ENCODE measurements at regions not wholly inside any gene's neighbourhood (a gene's known extent, or its start where the extent isn't known, plus 50 kb on each side); places are given as distances from the start of the nearest gene placed in this dataset.

- Histone ChIP-seq H3K27me3 (ENCODE audit: control insufficient read depth in 1 of 2, insufficient read depth in 1 of 2, low read length in 2 of 2) (no peaks in the 10 kb centered on the region), H3K4me2 (ENCODE audit: low read length, poor library complexity, severe bottlenecking) (no peak overlapping the region), H2AFZ (ENCODE audit: low read depth, low read length) (no peak overlapping the region), H2BK5ac (ENCODE audit: low read depth, low read length, poor library complexity, severe bottlenecking) (no peak overlapping the region), H2BK15ac (ENCODE audit: low read depth, poor library complexity, severe bottlenecking) (no peak overlapping the region), H2BK120ac (ENCODE audit: low read depth, low read length) (no peak overlapping the region), H3K23ac (ENCODE audit: low read length in 2 of 2) (no peak overlapping the region), H3K18ac (ENCODE audit: low read depth in 1 of 2, low read length in 2 of 2) (no peak overlapping the region), H3K4me1 (ENCODE audit: control insufficient read depth, insufficient read depth, low read depth, low read length) (no peaks in the 10 kb centered on the region), H2BK12ac (ENCODE audit: low read length in 2 of 2) (no peak overlapping the region), H4K8ac (ENCODE audit: low read length) (no peak overlapping the region), H3K9ac (ENCODE audit: low read length) (no peak overlapping the region), H3K79me1 (replicated peaks; ENCODE audit: low read length, poor library complexity, severe bottlenecking) (no peaks in the 10 kb centered on the region), H2AK5ac (ENCODE audit: low read length, severe bottlenecking) (no peak overlapping the region), H3K14ac (ENCODE audit: low read length in 2 of 2) (no peak overlapping the region), H3K4ac (ENCODE audit: low read depth in 1 of 2, low read length in 2 of 2) (no peak overlapping the region), H3K9me3 (ENCODE audit: control insufficient read depth, low read length) (no peaks in the 10 kb centered on the region), H3K4me3 (ENCODE audit: insufficient read depth in 1 of 2, low read depth in 1 of 2, low read length in 2 of 2) (no peak overlapping the region), H3K36me3 (ENCODE audit: control insufficient read depth in 1 of 2, insufficient read depth in 2 of 2, low read depth in 1 of 2, low read length in 2 of 2) (no peaks in the 10 kb centered on the region), H3K27ac (ENCODE audit: low read length, poor library complexity, severe bottlenecking) (no peak overlapping the region), H4K91ac (ENCODE audit: low read length) (no peak overlapping the region)
- 81% methylated on average over 2 of the region's 2 CpGs for WGBS
- no peak for DNase-seq
Observed at GRCh38 chr4:115376866-115377265, 263.4 kb upstream of the NDST4 start.

- Histone ChIP-seq H2BK120ac (ENCODE audit: low read depth, low read length) (no peak overlapping the region), H3K4me3 (ENCODE audit: insufficient read depth in 1 of 2, low read depth in 1 of 2, low read length in 2 of 2) (no peak overlapping the region), H2BK12ac (ENCODE audit: low read length in 2 of 2) (no peak overlapping the region), H3K14ac (ENCODE audit: low read length in 2 of 2) (no peak overlapping the region), H3K4me2 (ENCODE audit: low read length, poor library complexity, severe bottlenecking) (no peak overlapping the region), H3K4ac (ENCODE audit: low read depth in 1 of 2, low read length in 2 of 2) (no peak overlapping the region), H3K27ac (ENCODE audit: low read length, poor library complexity, severe bottlenecking) (no peak overlapping the region), H3K79me1 (replicated peaks; ENCODE audit: low read length, poor library complexity, severe bottlenecking) (no peaks in the 10 kb centered on the region), H3K23ac (ENCODE audit: low read length in 2 of 2) (no peak overlapping the region), H3K27me3 (ENCODE audit: control insufficient read depth in 1 of 2, insufficient read depth in 1 of 2, low read length in 2 of 2) (no peaks in the 10 kb centered on the region), H4K8ac (ENCODE audit: low read length) (no peak overlapping the region), H2AFZ (ENCODE audit: low read depth, low read length) (no peak overlapping the region), H3K18ac (ENCODE audit: low read depth in 1 of 2, low read length in 2 of 2) (no peak overlapping the region), H3K9me3 (ENCODE audit: control insufficient read depth, low read length) (no peaks in the 10 kb centered on the region), H3K36me3 (ENCODE audit: control insufficient read depth in 1 of 2, insufficient read depth in 2 of 2, low read depth in 1 of 2, low read length in 2 of 2) (no peaks in the 10 kb centered on the region), H2AK5ac (ENCODE audit: low read length, severe bottlenecking) (no peak overlapping the region), H3K4me1 (ENCODE audit: control insufficient read depth, insufficient read depth, low read depth, low read length) (no peaks in the 10 kb centered on the region), H4K91ac (ENCODE audit: low read length) (no peak overlapping the region), H2BK5ac (ENCODE audit: low read depth, low read length, poor library complexity, severe bottlenecking) (no peak overlapping the region), H3K9ac (ENCODE audit: low read length) (no peak overlapping the region), H2BK15ac (ENCODE audit: low read depth, poor library complexity, severe bottlenecking) (no peak overlapping the region)
- WGBS: 96% methylated on average over 4 of the region's 4 CpGs
- DNase-seq: no peak
Observed at GRCh38 chr4:115374621-115375020, 261.2 kb upstream of the NDST4 start.

- no peaks in the 10 kb centered on the region for H3K79me1 ChIP-seq (replicated peaks; ENCODE audit: low read length, poor library complexity, severe bottlenecking)
- no peak overlapping the region for H3K4me2 ChIP-seq (ENCODE audit: low read length, poor library complexity, severe bottlenecking)
- H2BK5ac ChIP-seq (ENCODE audit: low read depth, low read length, poor library complexity, severe bottlenecking): no peak overlapping the region
- no peak overlapping the region for H3K27ac ChIP-seq (ENCODE audit: low read length, poor library complexity, severe bottlenecking)
- no peaks in the 10 kb centered on the region for H3K4me1 ChIP-seq (ENCODE audit: control insufficient read depth, insufficient read depth, low read depth, low read length)
- DNase-seq: no peak
- H4K91ac ChIP-seq (ENCODE audit: low read length): no peak overlapping the region
- H2AK5ac ChIP-seq (ENCODE audit: low read length, severe bottlenecking): no peak overlapping the region
- no peak overlapping the region for H3K4ac ChIP-seq (ENCODE audit: low read depth in 1 of 2, low read length in 2 of 2)
- H3K36me3 ChIP-seq (ENCODE audit: control insufficient read depth in 1 of 2, insufficient read depth in 2 of 2, low read depth in 1 of 2, low read length in 2 of 2): no peaks in the 10 kb centered on the region
- H2BK12ac ChIP-seq (ENCODE audit: low read length in 2 of 2): no peak overlapping the region
- no peaks in the 10 kb centered on the region for H3K27me3 ChIP-seq (ENCODE audit: control insufficient read depth in 1 of 2, insufficient read depth in 1 of 2, low read length in 2 of 2)
- H2BK120ac ChIP-seq (ENCODE audit: low read depth, low read length): no peak overlapping the region
- H3K14ac ChIP-seq (ENCODE audit: low read length in 2 of 2): no peak overlapping the region
- no peak overlapping the region for H3K18ac ChIP-seq (ENCODE audit: low read depth in 1 of 2, low read length in 2 of 2)
- H3K9me3 ChIP-seq (ENCODE audit: control insufficient read depth, low read length): no peaks in the 10 kb centered on the region
- H3K9ac ChIP-seq (ENCODE audit: low read length): no peak overlapping the region
- H3K23ac ChIP-seq (ENCODE audit: low read length in 2 of 2): no peak overlapping the region
- H2AFZ ChIP-seq (ENCODE audit: low read depth, low read length): no peak overlapping the region
- WGBS: 93% methylated on average over 3 of the region's 3 CpGs
- no peak overlapping the region for H3K4me3 ChIP-seq (ENCODE audit: insufficient read depth in 1 of 2, low read depth in 1 of 2, low read length in 2 of 2)
- no peak overlapping the region for H4K8ac ChIP-seq (ENCODE audit: low read length)
- no peak overlapping the region for H2BK15ac ChIP-seq (ENCODE audit: low read depth, poor library complexity, severe bottlenecking)
Observed at GRCh38 chr4:115370490-115370889, 257.1 kb upstream of the NDST4 start.

- Histone ChIP-seq H3K23ac (ENCODE audit: low read length in 2 of 2) (no peak overlapping the region), H2BK15ac (ENCODE audit: low read depth, poor library complexity, severe bottlenecking) (no peak overlapping the region), H3K14ac (ENCODE audit: low read length in 2 of 2) (no peak overlapping the region), H3K4me1 (ENCODE audit: control insufficient read depth, insufficient read depth, low read depth, low read length) (no peaks in the 10 kb centered on the region), H3K4me2 (ENCODE audit: low read length, poor library complexity, severe bottlenecking) (no peak overlapping the region), H3K9ac (ENCODE audit: low read length) (no peak overlapping the region), H3K27me3 (ENCODE audit: control insufficient read depth in 1 of 2, insufficient read depth in 1 of 2, low read length in 2 of 2) (no peaks in the 10 kb centered on the region), H3K18ac (ENCODE audit: low read depth in 1 of 2, low read length in 2 of 2) (no peak overlapping the region), H3K9me3 (ENCODE audit: control insufficient read depth, low read length) (no peaks in the 10 kb centered on the region), H2BK12ac (ENCODE audit: low read length in 2 of 2) (no peak overlapping the region), H3K4me3 (ENCODE audit: insufficient read depth in 1 of 2, low read depth in 1 of 2, low read length in 2 of 2) (no peak overlapping the region), H3K4ac (ENCODE audit: low read depth in 1 of 2, low read length in 2 of 2) (no peak overlapping the region), H4K91ac (ENCODE audit: low read length) (no peak overlapping the region), H2BK5ac (ENCODE audit: low read depth, low read length, poor library complexity, severe bottlenecking) (no peak overlapping the region), H2AFZ (ENCODE audit: low read depth, low read length) (no peak overlapping the region), H3K79me1 (replicated peaks; ENCODE audit: low read length, poor library complexity, severe bottlenecking) (no peaks in the 10 kb centered on the region), H2BK120ac (ENCODE audit: low read depth, low read length) (no peak overlapping the region), H2AK5ac (ENCODE audit: low read length, severe bottlenecking) (no peak overlapping the region), H4K8ac (ENCODE audit: low read length) (no peak overlapping the region), H3K27ac (ENCODE audit: low read length, poor library complexity, severe bottlenecking) (no peak overlapping the region), H3K36me3 (ENCODE audit: control insufficient read depth in 1 of 2, insufficient read depth in 2 of 2, low read depth in 1 of 2, low read length in 2 of 2) (no peaks in the 10 kb centered on the region)
- DNase-seq: no peak
- 97% methylated on average over 3 of the region's 3 CpGs for WGBS
Observed at GRCh38 chr4:115370012-115370411, 256.6 kb upstream of the NDST4 start.
